ENCODE measurements at regions not wholly inside any gene's neighbourhood (a gene's known extent, or its start where the extent isn't known, plus 50 kb on each side); places are given as distances from the start of the nearest gene placed in this dataset.
"Not testable (repeated sequence)": the region's sequence is repeated elsewhere in the genome, so short reads cannot be mapped to it uniquely, and the experiment has no call there.

DNA sequence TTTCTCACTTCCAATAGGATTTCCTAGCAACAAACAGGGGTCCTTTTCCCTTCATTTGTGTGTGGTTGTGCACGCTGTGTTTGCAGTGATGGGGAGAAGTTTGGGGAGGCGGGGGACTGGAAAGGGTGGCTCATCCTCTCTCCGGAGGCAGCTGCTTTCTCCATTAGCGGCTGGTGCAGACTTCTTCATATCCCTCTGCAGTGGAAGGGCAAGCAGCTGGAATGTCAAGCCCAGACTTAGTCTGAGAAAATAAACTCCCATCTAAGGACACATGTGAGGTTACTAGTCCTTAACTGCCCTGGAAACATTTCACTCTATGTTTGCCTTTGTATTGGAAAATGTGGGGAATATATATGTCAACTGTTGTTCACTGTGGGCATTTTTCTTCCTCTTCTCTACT is 467.0 kb upstream of the RASGRP1 start:
- no peak overlapping the region for H3K9ac ChIP-seq (ENCODE audit: low read length)

DNA sequence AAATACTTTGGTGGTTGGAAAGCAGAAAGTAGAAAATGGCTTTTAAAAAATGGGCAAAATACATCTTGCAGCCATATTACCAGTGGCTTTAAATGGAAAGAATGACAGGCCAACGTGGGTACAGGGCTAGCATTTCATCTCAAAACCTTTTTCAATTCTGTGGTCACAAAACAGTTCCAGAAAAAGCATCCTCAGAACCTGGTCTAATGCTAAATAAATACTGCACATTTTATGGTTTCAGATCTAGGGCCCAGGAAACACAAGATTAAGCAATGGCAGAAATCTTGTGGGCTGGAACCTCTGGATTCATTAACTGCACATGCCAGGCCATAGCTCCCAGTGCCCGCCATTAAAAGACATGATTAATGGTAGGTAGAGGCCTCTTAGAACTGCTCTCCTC is 470.2 kb upstream of the RASGRP1 start:
- Histone ChIP-seq H3K27ac (ENCODE audit: low read length) (no peak overlapping the region), H3K9me3 (ENCODE audit: control insufficient read depth, low read depth, low read length) (no peaks in the 10 kb centered on the region)

More for the DNA sequence above, 467.0 kb upstream of the RASGRP1 start:
- Histone ChIP-seq H3K4me1 (ENCODE audit: control insufficient read depth, low read depth, low read length) (no peaks in the 10 kb centered on the region), H3K27ac (ENCODE audit: low read length) (no peak overlapping the region), H3K9me3 (ENCODE audit: control insufficient read depth, low read depth, low read length) (no peaks in the 10 kb centered on the region), H3K27me3 (ENCODE audit: control insufficient read depth, insufficient read depth, low read length) (no peaks in the 10 kb centered on the region), H3K4me3 (ENCODE audit: low read length) (no peak overlapping the region), H3K36me3 (ENCODE audit: control insufficient read depth, low read depth, low read length) (no peaks in the 10 kb centered on the region)

DNA sequence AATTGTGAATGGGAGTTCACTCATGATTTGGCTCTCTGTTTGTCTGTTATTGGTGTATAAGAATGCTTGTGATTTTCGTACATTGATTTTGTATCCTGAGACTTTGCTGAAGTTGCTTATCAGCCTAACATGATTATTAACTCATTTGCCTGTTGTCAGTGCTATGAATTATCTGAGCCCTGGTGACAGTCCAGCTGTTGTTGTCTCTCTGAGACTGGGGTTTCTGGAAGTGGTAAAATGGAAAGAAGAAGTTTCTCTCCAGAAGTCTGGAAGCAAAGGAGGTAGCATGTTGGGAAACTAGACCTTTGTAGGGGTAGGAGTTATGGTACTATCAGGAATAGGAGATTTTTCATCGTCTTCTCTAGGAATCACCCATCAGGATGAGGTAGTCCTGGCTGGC is 473.0 kb upstream of the RASGRP1 start:
- H3K4me3 ChIP-seq (ENCODE audit: low read length); H3K4me1 ChIP-seq (ENCODE audit: control insufficient read depth, low read depth, low read length); H3K36me3 ChIP-seq (ENCODE audit: control insufficient read depth, low read depth, low read length): not testable (repeated sequence)

More for the DNA sequence above, 470.2 kb upstream of the RASGRP1 start:
- H3K4me1 ChIP-seq (ENCODE audit: control insufficient read depth, low read depth, low read length), result no peaks in the 10 kb centered on the region
- no peak overlapping the region for H3K4me3 ChIP-seq (ENCODE audit: low read length)
- no peak overlapping the region for H3K9ac ChIP-seq (ENCODE audit: low read length)
- H3K36me3 ChIP-seq (ENCODE audit: control insufficient read depth, low read depth, low read length), result no peaks in the 10 kb centered on the region
- no peaks in the 10 kb centered on the region for H3K27me3 ChIP-seq (ENCODE audit: control insufficient read depth, insufficient read depth, low read length)

DNA sequence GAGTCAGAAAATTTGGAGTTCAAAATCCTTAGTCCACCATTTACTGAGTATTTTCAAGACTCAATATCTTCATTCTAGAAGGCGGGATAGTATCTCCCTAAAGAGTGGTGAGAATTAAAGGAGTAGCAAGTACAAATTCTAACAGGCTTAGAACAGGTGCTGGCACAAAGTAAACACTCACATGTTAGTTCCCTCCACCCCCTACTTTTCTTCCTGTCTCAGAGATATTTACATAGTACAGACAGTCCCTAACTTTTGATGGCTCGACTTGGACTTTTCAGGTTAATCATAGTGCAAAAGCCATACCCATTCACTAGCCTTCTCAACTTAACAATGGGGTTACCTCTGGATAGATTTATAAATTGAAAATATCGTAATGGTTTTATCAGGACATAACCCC is 476.2 kb upstream of the RASGRP1 start:
- H3K27me3 ChIP-seq (ENCODE audit: control insufficient read depth, insufficient read depth, low read length), result no peaks in the 10 kb centered on the region
- no peaks in the 10 kb centered on the region for H3K9me3 ChIP-seq (ENCODE audit: control insufficient read depth, low read depth, low read length)
- no peak overlapping the region for H3K27ac ChIP-seq (ENCODE audit: low read length)
- H3K4me3 ChIP-seq (ENCODE audit: low read length), result no peak overlapping the region
- H3K4me1 ChIP-seq (ENCODE audit: control insufficient read depth, low read depth, low read length), result no peaks in the 10 kb centered on the region
- H3K36me3 ChIP-seq (ENCODE audit: control insufficient read depth, low read depth, low read length), result no peaks in the 10 kb centered on the region
- no peak overlapping the region for H3K9ac ChIP-seq (ENCODE audit: low read length)

More for the DNA sequence above, 473.0 kb upstream of the RASGRP1 start:
- not testable (repeated sequence) for H3K9ac ChIP-seq (ENCODE audit: low read length); H3K27me3 ChIP-seq (ENCODE audit: control insufficient read depth, insufficient read depth, low read length); H3K27ac ChIP-seq (ENCODE audit: low read length); H3K9me3 ChIP-seq (ENCODE audit: control insufficient read depth, low read depth, low read length)

DNA sequence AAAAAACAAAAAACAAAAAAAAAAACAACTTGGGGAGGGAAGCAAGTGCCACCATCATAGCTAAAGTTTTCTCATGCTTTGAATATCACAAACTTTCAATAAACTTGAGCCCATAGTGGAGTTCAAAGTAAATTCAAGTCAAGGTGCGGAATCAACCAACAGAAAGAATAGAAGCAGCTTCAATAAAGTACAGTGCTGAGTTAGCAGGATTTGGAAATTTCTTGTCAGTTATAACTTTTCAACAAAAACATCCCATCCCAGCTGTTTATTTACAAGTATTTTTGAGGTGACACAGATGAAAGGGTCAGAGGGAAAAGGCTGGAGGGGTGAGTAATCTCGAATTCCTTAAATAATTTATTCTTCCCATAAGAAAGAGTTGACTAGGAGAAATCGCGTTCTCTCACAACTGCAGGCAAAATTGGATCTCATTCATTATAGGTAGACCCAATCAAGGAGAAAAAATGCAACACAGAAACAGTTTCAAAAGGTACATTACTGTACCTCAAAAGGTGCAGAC is 477.4 kb upstream of the RASGRP1 start:
- Histone ChIP-seq H3K4me3 (ENCODE audit: low read length) (no peak overlapping the region), H3K9me3 (ENCODE audit: control insufficient read depth, low read depth, low read length) (no peaks in the 10 kb centered on the region), H3K4me1 (ENCODE audit: control insufficient read depth, low read depth, low read length) (no peaks in the 10 kb centered on the region), H3K27ac (ENCODE audit: low read length) (no peak overlapping the region), H3K9ac (ENCODE audit: low read length) (no peak overlapping the region), H3K27me3 (ENCODE audit: control insufficient read depth, insufficient read depth, low read length) (no peaks in the 10 kb centered on the region), H3K36me3 (ENCODE audit: control insufficient read depth, low read depth, low read length) (no peaks in the 10 kb centered on the region)

DNA sequence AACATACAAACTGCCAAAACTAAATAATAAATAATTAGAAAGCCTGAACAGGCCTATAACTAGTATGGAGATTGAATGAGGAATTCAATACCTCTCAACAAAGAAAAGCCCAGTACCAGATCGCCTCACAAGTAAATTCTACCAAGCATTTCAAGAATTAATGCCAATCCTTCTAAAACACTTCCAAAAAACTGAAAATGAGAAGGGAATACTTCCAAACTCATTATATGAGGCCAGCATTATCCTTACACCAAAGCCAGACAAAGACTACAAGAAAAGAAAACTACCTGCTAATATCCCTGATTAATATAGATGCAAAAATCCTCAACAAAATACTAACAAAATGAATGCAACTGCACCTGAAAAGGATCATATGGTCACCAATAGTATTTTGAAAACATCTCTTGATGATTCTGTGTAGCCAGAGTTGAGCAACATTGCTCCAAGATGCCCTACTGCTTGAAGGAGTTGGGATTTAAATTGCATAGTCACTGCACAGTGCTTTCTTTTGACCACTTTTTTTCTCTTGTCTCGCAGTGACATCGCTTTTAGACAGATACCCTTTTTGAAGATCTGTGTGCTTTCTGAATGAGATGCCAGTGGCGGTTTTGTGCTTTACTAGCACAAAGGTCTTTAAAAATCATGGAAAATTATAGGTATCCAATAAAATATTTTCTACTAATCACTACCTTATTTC is 487.2 kb upstream of the RASGRP1 start:
- Histone ChIP-seq H3K27me3 (ENCODE audit: control insufficient read depth, insufficient read depth, low read length) (no peaks in the 10 kb centered on the region), H3K36me3 (ENCODE audit: control insufficient read depth, low read depth, low read length) (no peaks in the 10 kb centered on the region), H3K27ac (ENCODE audit: low read length) (no peak overlapping the region), H3K9me3 (ENCODE audit: control insufficient read depth, low read depth, low read length) (peaks cover 6% of the 10 kb centered on the region), H3K4me1 (ENCODE audit: control insufficient read depth, low read depth, low read length) (no peaks in the 10 kb centered on the region), H3K4me3 (ENCODE audit: low read length) (no peak overlapping the region), H3K9ac (ENCODE audit: low read length) (no peak overlapping the region)

DNA sequence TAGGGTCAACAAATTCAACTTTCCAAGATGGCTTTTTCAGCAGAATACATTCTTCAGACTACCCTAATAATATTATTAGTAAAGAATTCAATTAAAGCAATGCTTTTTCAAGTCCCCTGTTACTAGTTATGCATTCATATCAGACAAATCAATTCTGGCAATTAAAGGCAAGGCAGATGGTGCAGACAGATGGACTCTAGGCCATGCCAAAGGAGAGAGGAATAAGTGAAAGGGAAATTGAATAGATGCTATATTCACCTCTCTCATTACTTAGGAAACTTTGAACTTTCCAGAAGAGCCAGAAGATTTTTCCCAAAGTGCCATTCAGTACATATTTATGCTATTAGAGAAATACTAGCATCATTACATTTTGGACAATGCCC is 487.7 kb upstream of the RASGRP1 start:
- no peak overlapping the region for H3K27ac ChIP-seq (ENCODE audit: low read length)
- no peaks in the 10 kb centered on the region for H3K4me1 ChIP-seq (ENCODE audit: control insufficient read depth, low read depth, low read length)
- H3K36me3 ChIP-seq (ENCODE audit: control insufficient read depth, low read depth, low read length), result no peaks in the 10 kb centered on the region
- no peak overlapping the region for H3K4me3 ChIP-seq (ENCODE audit: low read length)
- H3K9ac ChIP-seq (ENCODE audit: low read length), result no peak overlapping the region
- H3K27me3 ChIP-seq (ENCODE audit: control insufficient read depth, insufficient read depth, low read length), result no peaks in the 10 kb centered on the region
- H3K9me3 ChIP-seq (ENCODE audit: control insufficient read depth, low read depth, low read length), result peaks cover 6% of the 10 kb centered on the region

DNA sequence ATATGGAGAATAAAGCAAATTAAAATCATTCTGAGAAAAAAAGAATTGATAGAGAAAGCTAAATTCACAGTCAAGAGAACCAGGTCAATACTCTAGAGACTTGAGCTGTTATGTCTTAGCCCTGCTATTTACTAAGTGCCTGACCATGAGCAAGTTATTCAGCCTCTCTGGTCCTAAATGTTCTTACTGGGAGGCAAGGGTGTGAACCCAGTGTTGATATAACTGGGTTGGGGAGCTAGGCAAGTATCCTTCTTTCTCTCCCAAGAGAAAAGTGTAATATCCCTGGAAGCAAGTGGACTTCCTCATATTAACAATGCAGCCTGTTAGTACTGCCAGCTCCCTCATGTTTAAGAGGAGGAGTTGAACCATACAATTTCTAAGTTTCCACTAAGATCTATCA is 488.9 kb upstream of the RASGRP1 start:
- H3K9ac ChIP-seq (ENCODE audit: low read length), result no peak overlapping the region
- H3K4me3 ChIP-seq (ENCODE audit: low read length), result no peak overlapping the region
- H3K27me3 ChIP-seq (ENCODE audit: control insufficient read depth, insufficient read depth, low read length), result no peaks in the 10 kb centered on the region

DNA sequence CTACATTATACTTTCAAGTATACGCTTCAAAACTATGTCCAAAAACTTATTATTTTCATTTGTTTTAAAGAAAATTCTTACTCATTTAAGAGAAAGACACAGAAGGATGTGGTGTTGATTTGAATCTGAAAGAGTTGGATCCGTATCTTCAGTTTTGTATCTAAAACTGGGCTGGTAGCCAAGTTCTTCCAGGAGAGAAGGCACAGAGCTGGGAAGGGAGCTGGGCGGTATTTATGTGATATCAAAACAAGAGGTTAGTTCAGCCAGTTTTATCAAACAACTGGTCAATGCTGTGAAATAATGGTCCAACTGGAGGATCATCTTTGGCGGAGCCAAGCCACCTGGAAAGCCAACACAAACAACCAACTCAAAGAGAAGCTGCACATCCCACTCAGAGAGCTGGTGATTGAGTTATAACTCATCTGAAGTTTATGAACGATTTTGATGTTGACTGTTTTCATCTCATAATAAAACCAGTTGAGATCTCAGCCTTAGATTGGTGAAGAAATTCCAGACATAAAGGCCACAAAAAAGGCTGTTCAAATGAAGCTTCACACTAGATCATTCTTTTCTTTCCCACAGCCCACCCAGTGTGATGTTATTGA is 489.6 kb upstream of the RASGRP1 start:
- Histone ChIP-seq H3K4me1 (ENCODE audit: control insufficient read depth, low read depth, low read length) (no peaks in the 10 kb centered on the region), H3K9me3 (ENCODE audit: control insufficient read depth, low read depth, low read length) (peaks cover 4% of the 10 kb centered on the region), H3K4me3 (ENCODE audit: low read length) (no peak overlapping the region), H3K27me3 (ENCODE audit: control insufficient read depth, insufficient read depth, low read length) (no peaks in the 10 kb centered on the region), H3K9ac (ENCODE audit: low read length) (no peak overlapping the region), H3K27ac (ENCODE audit: low read length) (no peak overlapping the region), H3K36me3 (ENCODE audit: control insufficient read depth, low read depth, low read length) (no peaks in the 10 kb centered on the region)

More for the DNA sequence above, 488.9 kb upstream of the RASGRP1 start:
- Histone ChIP-seq H3K4me1 (ENCODE audit: control insufficient read depth, low read depth, low read length) (no peaks in the 10 kb centered on the region), H3K36me3 (ENCODE audit: control insufficient read depth, low read depth, low read length) (no peaks in the 10 kb centered on the region), H3K27ac (ENCODE audit: low read length) (no peak overlapping the region), H3K9me3 (ENCODE audit: control insufficient read depth, low read depth, low read length) (peaks cover 6% of the 10 kb centered on the region)

DNA sequence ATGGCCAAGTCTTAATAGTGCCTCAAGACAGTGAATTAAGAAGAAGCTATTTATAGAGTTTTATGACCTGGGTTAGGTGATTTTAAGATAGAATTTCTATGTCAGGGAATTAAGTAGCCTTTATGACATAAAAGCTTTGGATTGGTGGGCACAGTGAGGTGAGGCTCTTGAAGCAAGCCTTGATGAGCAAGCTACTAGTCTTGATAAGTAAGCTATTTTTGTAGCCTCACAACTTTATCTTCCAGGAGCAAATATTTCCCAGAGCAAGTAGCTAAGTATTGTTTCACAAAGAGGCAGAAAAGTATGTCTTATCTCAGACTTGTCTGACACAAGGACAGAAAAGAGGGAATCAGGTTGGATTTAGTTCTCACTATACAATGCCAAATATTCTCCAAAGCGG is 491.7 kb upstream of the RASGRP1 start:
- Histone ChIP-seq H3K4me3 (ENCODE audit: low read length) (no peak overlapping the region), H3K27ac (ENCODE audit: low read length) (no peak overlapping the region), H3K4me1 (ENCODE audit: control insufficient read depth, low read depth, low read length) (no peaks in the 10 kb centered on the region), H3K36me3 (ENCODE audit: control insufficient read depth, low read depth, low read length) (no peaks in the 10 kb centered on the region), H3K27me3 (ENCODE audit: control insufficient read depth, insufficient read depth, low read length) (no peaks in the 10 kb centered on the region), H3K9me3 (ENCODE audit: control insufficient read depth, low read depth, low read length) (no peaks in the 10 kb centered on the region), H3K9ac (ENCODE audit: low read length) (no peak overlapping the region)

DNA sequence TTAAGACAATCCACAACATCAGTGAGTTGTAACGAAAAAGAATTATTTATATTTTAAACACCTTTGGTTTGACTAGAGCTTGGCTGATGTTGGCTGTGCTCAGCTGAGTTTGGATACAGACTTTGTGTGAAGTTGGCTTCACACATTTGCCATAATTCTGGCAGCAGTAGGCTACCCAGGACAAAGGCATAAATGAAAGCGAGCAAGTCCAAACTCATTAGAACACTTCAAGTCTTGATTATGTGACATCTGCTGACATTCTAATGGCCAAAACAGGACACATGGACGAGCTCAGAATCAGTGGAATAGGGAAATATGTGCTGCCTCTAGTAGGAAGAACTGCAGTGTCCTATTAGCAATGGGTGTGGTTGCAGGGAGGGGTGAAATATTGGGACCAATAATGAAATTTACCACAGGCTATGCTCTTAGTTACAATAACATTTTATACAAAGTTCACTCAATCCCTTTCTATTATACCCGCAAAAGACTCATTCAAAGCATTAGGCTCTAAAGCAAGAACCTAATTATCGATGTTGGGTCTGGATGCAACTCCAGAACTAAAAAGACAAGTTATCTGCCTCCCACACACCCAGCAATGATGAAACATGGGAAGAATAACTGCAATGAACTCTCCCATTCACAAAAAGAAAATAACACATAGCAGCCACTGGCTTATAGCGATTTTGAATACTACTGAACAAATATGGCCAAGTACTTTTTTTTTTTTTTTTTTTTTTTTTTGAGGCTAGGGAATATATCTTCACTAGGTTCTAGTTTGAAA is 493.9 kb upstream of the RASGRP1 start:
- Histone ChIP-seq H3K36me3 (ENCODE audit: control insufficient read depth, low read depth, low read length) (no peaks in the 10 kb centered on the region), H3K27me3 (ENCODE audit: control insufficient read depth, insufficient read depth, low read length) (peaks cover 10% of the 10 kb centered on the region), H3K9me3 (ENCODE audit: control insufficient read depth, low read depth, low read length) (no peaks in the 10 kb centered on the region), H3K4me1 (ENCODE audit: control insufficient read depth, low read depth, low read length) (peaks cover 16% of the 10 kb centered on the region), H3K4me3 (ENCODE audit: low read length) (no peak overlapping the region), H3K9ac (ENCODE audit: low read length) (no peak overlapping the region), H3K27ac (ENCODE audit: low read length) (no peak overlapping the region)
